ENCODE measurements at regions not wholly inside any gene's neighbourhood (a gene's known extent, or its start where the extent isn't known, plus 50 kb on each side); places are given as distances from the start of the nearest gene placed in this dataset.

GRCh38 chr6:6723921-6724538, 135.5 kb downstream of the LY86 start:
- peak; percentile 74 for DNase-seq
- no peaks in the 10 kb centered on the region for H3K27me3 ChIP-seq
- no peaks in the 10 kb centered on the region for H3K36me3 ChIP-seq
- intact Hi-C loops (cut with DNase I): loop anchor here (1.0 to 10.0 kb wide), 3 partner anchors 191 to 519 kb away; no protein-coding TSS in a partner anchor
- H3K27ac ChIP-seq: peak overlapping the region; percentile 70 to 77 (median 76)
- TF ChIP-seq POLR2AphosphoS5 (IDR thresholded peaks at IDR 0.05): no peak
- no peak for TF ChIP-seq POLR2A (IDR thresholded peaks at IDR 0.05)
- no peak for TF ChIP-seq EP300 (IDR thresholded peaks at IDR 0.05)
- TF ChIP-seq CTCF (IDR thresholded peaks at IDR 0.05): no peak
- no peaks in the 10 kb centered on the region for H3K9me3 ChIP-seq
- 7 to 27% methylated on average over 16 of the region's 16 CpGs for WGBS, 2 donors
- peaks cover 0 to 18% (median 16%) of the 10 kb centered on the region in 4 donors for H3K4me1 ChIP-seq
- H3K4me3 ChIP-seq: peak overlapping the region; percentile 16 to 53 (median 45)

GRCh38 chr6:6724539-6725467, 136.3 kb downstream of the LY86 start:
- intact Hi-C loops (cut with DNase I): loop anchor here (1.0 to 10.0 kb wide), 3 partner anchors 190 to 518 kb away; no protein-coding TSS in a partner anchor
- TF ChIP-seq POLR2AphosphoS5 (IDR thresholded peaks at IDR 0.05): peak in 2 of 4 donors; percentile 38
- no peak for TF ChIP-seq POLR2A (IDR thresholded peaks at IDR 0.05)
- no peak for TF ChIP-seq EP300 (IDR thresholded peaks at IDR 0.05)
- TF ChIP-seq CTCF (IDR thresholded peaks at IDR 0.05): peak; percentile 51 to 75 (median 64)
- Histone ChIP-seq H3K9me3 (no peaks in the 10 kb centered on the region), H3K4me3 (peak overlapping the region; percentile 16 to 53 (median 45)), H3K27me3 (no peaks in the 10 kb centered on the region), H3K36me3 (no peaks in the 10 kb centered on the region), H3K27ac (peak overlapping the region; percentile 70 to 77 (median 76)), H3K4me1 (peaks cover 0 to 18% (median 16%) of the 10 kb centered on the region in 4 donors)
- DNase-seq: peak; percentile 82
- WGBS, 2 donors: 21 to 36% methylated on average over 40 of the region's 40 CpGs

- H3K27ac ChIP-seq: peak overlapping the region; percentile 70 to 77 (median 76)
- H3K36me3 ChIP-seq: no peaks in the 10 kb centered on the region
- 71 to 78% methylated on average over 15 of the region's 15 CpGs for WGBS, 2 donors
- no peak overlapping the region for H3K4me3 ChIP-seq
- no peaks in the 10 kb centered on the region for H3K27me3 ChIP-seq
- no peaks in the 10 kb centered on the region for H3K9me3 ChIP-seq
- peaks cover 0 to 20% (median 17%) of the 10 kb centered on the region in 4 donors for H3K4me1 ChIP-seq
- DNase-seq: no peak
- TF ChIP-seq POLR2A (IDR thresholded peaks at IDR 0.05) (no peak), EP300 (IDR thresholded peaks at IDR 0.05) (no peak), CTCF (IDR thresholded peaks at IDR 0.05) (no peak), POLR2AphosphoS5 (IDR thresholded peaks at IDR 0.05) (no peak)
- intact Hi-C loops (cut with DNase I): loop anchor here (2.0 to 10.0 kb wide), 2 partner anchors 189 to 383 kb away; no protein-coding TSS in a partner anchor
Observed at GRCh38 chr6:6725468-6726209, 137.1 kb downstream of the LY86 start.

DNA sequence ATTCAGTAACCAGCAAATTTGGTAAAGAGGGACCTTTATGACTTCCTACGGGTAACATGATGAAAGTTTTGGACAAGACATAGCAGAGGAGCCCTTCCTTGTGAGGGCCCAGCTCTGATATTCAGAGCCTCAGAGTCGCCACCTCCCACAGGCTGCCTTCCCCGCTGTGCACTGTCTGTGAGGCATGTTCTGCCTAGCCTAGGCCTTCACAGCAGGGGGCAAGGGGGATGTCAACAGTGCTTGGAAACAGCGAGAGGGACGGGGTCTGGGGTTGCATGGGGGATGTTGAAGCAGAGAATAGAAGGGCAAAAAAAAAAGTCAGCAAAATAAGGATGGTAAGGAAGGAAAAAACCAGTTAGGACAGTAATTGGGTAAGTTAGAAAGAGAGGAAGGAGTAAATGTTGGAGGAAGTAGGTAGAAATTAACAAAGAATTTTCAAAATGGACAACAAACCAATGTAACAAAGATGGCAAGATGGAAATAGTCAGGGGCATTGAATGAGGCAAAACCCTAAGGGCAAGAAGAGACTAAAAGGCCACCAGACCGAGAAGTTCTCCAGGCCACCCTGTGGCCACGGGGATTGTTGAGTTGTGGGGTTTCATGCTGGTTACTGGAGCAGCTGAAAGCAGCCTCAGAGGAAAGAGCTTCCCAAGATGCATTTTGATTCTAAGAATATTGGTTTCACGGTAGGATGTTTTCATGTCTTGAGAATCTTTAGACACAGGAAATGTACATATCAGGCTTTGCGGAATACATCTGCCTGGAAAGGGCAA, 139.8 kb downstream of the LY86 start:
- Histone ChIP-seq H3K4me3 (no peak overlapping the region), H3K9me3 (no peaks in the 10 kb centered on the region), H3K4me1 (peaks cover 0 to 27% (median 19%) of the 10 kb centered on the region in 4 donors), H3K36me3 (no peaks in the 10 kb centered on the region), H3K27me3 (no peaks in the 10 kb centered on the region), H3K27ac (no peak overlapping the region)
- DNase-seq: no peak
- no peak for TF ChIP-seq EP300 (IDR thresholded peaks at IDR 0.05)
- 92 to 94% methylated on average over 9 of the region's 9 CpGs for WGBS, 2 donors
- intact Hi-C loops (cut with DNase I): loop anchor here (10.0 kb wide), 1 partner anchor 186 kb away; no protein-coding TSS in a partner anchor
